D721Med (cell line): ENCODE measurements at regions not wholly inside any gene's neighbourhood (a gene's known extent, or its start where the extent isn't known, plus 50 kb on each side); places are given as distances from the start of the nearest gene placed in this dataset.
"Not testable (repeated sequence)": the region's sequence is repeated elsewhere in the genome, so short reads cannot be mapped to it uniquely, and the experiment has no call there.

Experiments
- DNase-seq: peaks from one replicate; pipeline ENCODE4 v3.0.0; 2011; ENCODE audit warnings: low spot score; ENCODE audit not compliant: insufficient read length
- FAIRE-seq: peaks from 2 replicates; lab custom pipeline; 2011; peaks lifted over from hg19 to GRCh38; lab: Jason Lieb, UNC
- CTCF ChIP-seq: IDR thresholded peaks from 2 replicates; pipeline ENCODE4 v1.5.1; 2012; ENCODE audit warnings: mild to moderate bottlenecking, control low read depth; ENCODE audit not compliant: insufficient read depth; ENCODE audit errors: missing control alignments

- FAIRE-seq (no peak), DNase-seq (no peak)
- no peak for TF ChIP-seq CTCF
Measured at GRCh38 chr1:235052067-235053008, 76.3 kb downstream of the TOMM20 start.

DNA sequence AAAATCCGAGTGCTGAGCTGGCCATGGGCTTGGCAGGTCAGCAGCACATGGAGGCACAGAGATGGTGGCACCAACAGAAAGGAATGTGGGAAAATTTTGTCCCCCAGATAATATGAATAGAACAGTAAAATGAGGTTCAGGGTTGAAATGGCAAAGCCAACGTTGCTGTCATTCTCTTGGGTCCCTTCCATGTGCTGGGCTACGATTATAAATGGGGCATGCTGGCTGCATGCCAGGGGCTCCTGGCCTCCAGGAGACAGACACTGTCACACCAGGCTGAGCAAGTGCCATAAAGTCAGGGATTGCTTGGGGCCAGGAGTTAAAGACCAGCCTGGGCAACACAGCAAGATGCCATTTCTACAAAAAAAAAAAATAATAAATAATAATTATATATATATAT lies 77.1 kb downstream of the TOMM20 start:
- no peak for DNase-seq
- no peak for TF ChIP-seq CTCF

DNA sequence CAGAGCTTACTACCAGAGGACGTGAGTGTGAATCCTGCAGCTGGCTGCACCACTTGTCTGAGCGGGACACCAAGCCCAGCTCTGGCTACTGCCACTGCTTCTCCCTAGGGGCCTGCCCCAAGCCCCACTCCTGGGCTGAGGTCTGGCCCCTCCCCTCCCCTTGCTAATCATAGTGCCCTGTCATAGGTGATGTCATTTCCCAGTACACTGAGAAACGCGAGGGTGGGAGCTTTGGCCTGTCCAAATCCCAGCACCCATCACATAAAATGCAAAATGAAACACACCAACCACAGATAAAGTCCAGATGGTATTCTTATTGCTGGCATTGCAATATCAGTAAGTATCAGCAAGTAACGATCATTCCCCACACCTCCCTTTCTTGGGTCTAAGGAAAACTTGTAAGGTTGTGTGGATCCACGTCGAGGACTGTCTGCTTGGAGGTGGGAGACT lies 77.7 kb downstream of the TOMM20 start:
- no peak for DNase-seq
- no peak for TF ChIP-seq CTCF
- no peak for FAIRE-seq

More for the DNA sequence above, 77.1 kb downstream of the TOMM20 start:
- no peak for FAIRE-seq

DNA sequence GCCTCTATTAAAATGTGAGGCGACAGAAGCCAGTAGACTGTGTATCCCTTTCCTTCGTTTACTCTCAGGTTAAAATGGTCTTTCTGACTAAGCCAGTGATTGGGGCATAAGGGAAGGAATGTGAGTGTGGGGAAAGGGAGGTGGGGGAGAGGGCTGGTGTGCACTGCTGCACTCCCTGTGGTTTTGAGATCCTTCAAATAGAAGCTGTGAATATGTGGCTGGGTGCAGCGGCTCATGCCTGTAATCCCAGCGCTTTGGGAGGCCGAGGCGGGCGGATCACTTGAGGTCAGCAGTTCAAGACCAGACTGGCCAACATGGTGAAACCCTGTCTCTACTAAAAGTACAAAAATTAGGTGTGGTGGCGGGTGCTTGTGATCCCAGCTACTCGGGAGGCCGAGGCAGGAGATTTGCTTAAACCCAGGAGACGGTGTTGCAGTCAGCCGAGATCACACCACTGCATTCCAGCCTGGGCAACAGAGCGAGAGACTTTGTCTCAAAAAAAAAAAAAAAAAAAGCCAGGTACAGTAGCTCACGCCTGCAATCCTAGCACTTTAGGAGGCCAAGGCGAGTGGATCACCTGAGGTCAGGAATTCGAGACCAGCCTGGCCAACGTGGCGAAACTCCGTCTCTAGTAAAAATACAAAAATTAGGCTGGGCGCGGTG lies 78.8 kb downstream of the TOMM20 start:
- DNase-seq, FAIRE-seq: not testable (repeated sequence)

- TF ChIP-seq CTCF: no peak
- FAIRE-seq (no peak), DNase-seq (no peak)
Measured at GRCh38 chr1:235049217-235049616, 79.4 kb downstream of the TOMM20 start.

- TF ChIP-seq CTCF: no peak
- no peak for FAIRE-seq
- no peak for DNase-seq
Measured at GRCh38 chr1:235047331-235047871, 81.2 kb downstream of the TOMM20 start.

GRCh38 chr1:235045921-235046601 lies 82.6 kb downstream of the TOMM20 start:
- peak; percentile 47 for DNase-seq
- FAIRE-seq: peak; percentile 90
- TF ChIP-seq CTCF: no peak
